Ishikawa (cell line): ENCODE measurements at regions not wholly inside any gene's neighbourhood (a gene's known extent, or its start where the extent isn't known, plus 50 kb on each side); places are given as distances from the start of the nearest gene placed in this dataset.

Experiments used
- CEBPB ChIP-seq: IDR thresholded peaks from 2 replicates; pipeline ENCODE4 v1.6.1; 2012
- CREB1 ChIP-seq: IDR thresholded peaks from 2 replicates; pipeline ENCODE4 v1.6.1; 2012; ENCODE audit warnings: low read depth
- EGR1 ChIP-seq: IDR thresholded peaks from 2 replicates; pipeline ENCODE4 v1.6.1; 2012
- EP300 ChIP-seq: IDR thresholded peaks from 2 replicates; pipeline ENCODE4 v1.6.1; 2012; ENCODE audit warnings: borderline replicate concordance
- FOXM1 ChIP-seq: IDR thresholded peaks from 2 replicates; pipeline ENCODE4 v1.6.1; 2012; ENCODE audit warnings: low read depth, borderline replicate concordance
- MAX ChIP-seq: IDR thresholded peaks from 2 replicates; pipeline ENCODE4 v1.6.1; 2012
- NFIC ChIP-seq: IDR thresholded peaks from 2 replicates; pipeline ENCODE4 v1.6.1; 2012
- RAD21 ChIP-seq: IDR thresholded peaks from 2 replicates; pipeline ENCODE4 v1.6.1; 2012; ENCODE audit warnings: low read depth
- REST ChIP-seq: IDR thresholded peaks from 2 replicates; pipeline ENCODE4 v1.6.1; 2012; ENCODE audit warnings: low read depth, mild to moderate bottlenecking
- TAF1 ChIP-seq: IDR thresholded peaks from 2 replicates; pipeline ENCODE4 v1.6.1; 2012; ENCODE audit warnings: low read depth, mild to moderate bottlenecking
- TCF12 ChIP-seq: IDR thresholded peaks from 2 replicates; pipeline ENCODE4 v1.6.1; 2012; ENCODE audit warnings: low read depth
- TEAD4 ChIP-seq: IDR thresholded peaks from 2 replicates; pipeline ENCODE4 v1.6.1; 2012
- USF1 ChIP-seq: IDR thresholded peaks from 2 replicates; pipeline ENCODE4 v1.6.1; 2012
- YY1 ChIP-seq: IDR thresholded peaks from 2 replicates; pipeline ENCODE4 v1.6.1; 2012; ENCODE audit warnings: low read depth
- ZBTB7A ChIP-seq: IDR thresholded peaks from 2 replicates; pipeline ENCODE4 v1.6.1; 2012; ENCODE audit warnings: low read depth

- TF ChIP-seq RAD21 (no peak), ZBTB7A (no peak), USF1 (no peak), EP300 (no peak), TEAD4 (no peak), MAX (no peak), CEBPB (no peak), TAF1 (no peak), EGR1 (no peak), CREB1 (no peak), REST (no peak), TCF12 (no peak), FOXM1 (no peak), YY1 (no peak), NFIC (no peak)
These were observed 178.5 kb upstream of the RASGRP1 start for GRCh38 chr15:38743147-38743546.

- no peak for TF ChIP-seq NFIC
- TF ChIP-seq TAF1 = no peak
- no peak for TF ChIP-seq RAD21
- no peak for TF ChIP-seq REST
- TF ChIP-seq MAX = no peak
- no peak for TF ChIP-seq TCF12
- no peak for TF ChIP-seq FOXM1
- TF ChIP-seq ZBTB7A = no peak
- no peak for TF ChIP-seq TEAD4
- TF ChIP-seq EGR1 = no peak
- no peak for TF ChIP-seq EP300
- no peak for TF ChIP-seq CEBPB
- no peak for TF ChIP-seq YY1
- TF ChIP-seq CREB1 = no peak
- TF ChIP-seq USF1 = no peak
These were observed 180.5 kb upstream of the RASGRP1 start for GRCh38 chr15:38745126-38745525.

GRCh38 chr15:38745626-38746025 is 181.0 kb upstream of the RASGRP1 start:
- no peak for TF ChIP-seq RAD21
- no peak for TF ChIP-seq NFIC
- no peak for TF ChIP-seq ZBTB7A
- TF ChIP-seq MAX = no peak

- TF ChIP-seq EGR1 (no peak), TEAD4 (no peak), FOXM1 (no peak), CREB1 (no peak), CEBPB (no peak), MAX (no peak), EP300 (no peak), ZBTB7A (no peak), TCF12 (no peak), TAF1 (no peak), USF1 (no peak), NFIC (no peak), RAD21 (no peak), REST (no peak), YY1 (no peak)
These were observed 181.6 kb upstream of the RASGRP1 start for GRCh38 chr15:38746211-38746610.
